NCI-H128 (cell line): ENCODE measurements at regions not wholly inside any gene's neighbourhood (a gene's known extent, or its start where the extent isn't known, plus 50 kb on each side); places are given as distances from the start of the nearest gene placed in this dataset.

Experiments
- DNase-seq: peaks from one replicate; lab custom pipeline; 2025; ENCODE audit not compliant: unreplicated experiment; lab: John Stamatoyannopoulos, UW

GRCh38 chr14:31993521-31993951, 83.6 kb upstream of the ARHGAP5 start:
- DNase-seq: no peak

- no peak for DNase-seq
These were observed 82.6 kb upstream of the ARHGAP5 start for GRCh38 chr14:31994391-31995033.

GRCh38 chr14:32003585-32003984, 73.5 kb upstream of the ARHGAP5 start:
- DNase-seq: no peak

GRCh38 chr14:32004300-32004699, 72.8 kb upstream of the ARHGAP5 start:
- no peak for DNase-seq

GRCh38 chr14:32005628-32006027, 71.5 kb upstream of the ARHGAP5 start:
- DNase-seq: no peak

GRCh38 chr14:32006263-32007110, 70.6 kb upstream of the ARHGAP5 start:
- DNase-seq: no peak

- no peak for DNase-seq
These were observed 69.2 kb upstream of the ARHGAP5 start for GRCh38 chr14:32007755-32008362.

GRCh38 chr14:32008602-32009193, 68.4 kb upstream of the ARHGAP5 start:
- DNase-seq: no peak

- DNase-seq: no peak
These were observed 67.7 kb upstream of the ARHGAP5 start for GRCh38 chr14:32009221-32009975.

GRCh38 chr14:32009976-32010581, 67.0 kb upstream of the ARHGAP5 start:
- DNase-seq: no peak

GRCh38 chr14:32010604-32011125, 66.4 kb upstream of the ARHGAP5 start:
- no peak for DNase-seq

- no peak for DNase-seq
These were observed 65.9 kb upstream of the ARHGAP5 start for GRCh38 chr14:32011225-32011624.

- no peak for DNase-seq
These were observed 65.0 kb upstream of the ARHGAP5 start for GRCh38 chr14:32012062-32012461.

- DNase-seq: no peak
These were observed 64.5 kb upstream of the ARHGAP5 start for GRCh38 chr14:32012571-32012970.

- no peak for DNase-seq
These were observed 64.0 kb upstream of the ARHGAP5 start for GRCh38 chr14:32013083-32013482.

- DNase-seq: no peak
These were observed 63.0 kb upstream of the ARHGAP5 start for GRCh38 chr14:32014057-32014456.

- DNase-seq: no peak
These were observed 62.6 kb upstream of the ARHGAP5 start for GRCh38 chr14:32014498-32014897.

GRCh38 chr14:32015166-32015565, 61.9 kb upstream of the ARHGAP5 start:
- DNase-seq: no peak

- DNase-seq: no peak
These were observed 59.5 kb upstream of the ARHGAP5 start for GRCh38 chr14:32017587-32017986.

GRCh38 chr14:32018391-32019092, 58.6 kb upstream of the ARHGAP5 start:
- no peak for DNase-seq
